C4-2B (cell line): ENCODE measurements at regions not wholly inside any gene's neighbourhood (a gene's known extent, or its start where the extent isn't known, plus 50 kb on each side); places are given as distances from the start of the nearest gene placed in this dataset.

ENCODE experiments used
- H3K27ac ChIP-seq: fragments of 450-650 bp; 2 replicates; pipeline ENCODE4 v1.5.1; 2017
- ZFX ChIP-seq: fragments of 450-650 bp; IDR thresholded peaks from 2 replicates; pipeline ENCODE4 v1.6.1; 2017
- TF ChIP-seq, protein P1 (sequence below): fragments of 450-650 bp; conservative IDR thresholded peaks from 2 replicates; pipeline ENCODE4 v1.5.1; 2017; ENCODE audit warnings: mild to moderate bottlenecking

DNA sequence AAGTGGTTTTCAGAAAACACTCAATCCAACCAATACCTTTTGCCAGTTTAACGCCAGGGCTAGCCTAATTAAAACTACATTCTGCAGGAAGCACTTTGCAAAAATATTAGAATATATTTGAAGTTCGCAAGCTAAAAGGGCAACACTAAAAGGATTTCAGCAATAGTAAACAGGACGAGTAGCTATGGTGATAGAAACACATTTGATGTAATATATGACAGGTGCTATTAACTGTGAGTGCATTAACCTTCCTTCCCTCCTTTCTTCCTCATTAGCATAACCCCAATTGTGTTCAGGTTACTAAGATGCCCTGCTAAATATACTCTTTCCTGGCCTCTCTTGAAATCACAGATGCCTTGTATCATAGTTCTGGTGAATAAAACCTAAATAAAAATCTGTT, 85.6 kb upstream of the TMCC3 start:
- TF ChIP-seq, protein P1, sequence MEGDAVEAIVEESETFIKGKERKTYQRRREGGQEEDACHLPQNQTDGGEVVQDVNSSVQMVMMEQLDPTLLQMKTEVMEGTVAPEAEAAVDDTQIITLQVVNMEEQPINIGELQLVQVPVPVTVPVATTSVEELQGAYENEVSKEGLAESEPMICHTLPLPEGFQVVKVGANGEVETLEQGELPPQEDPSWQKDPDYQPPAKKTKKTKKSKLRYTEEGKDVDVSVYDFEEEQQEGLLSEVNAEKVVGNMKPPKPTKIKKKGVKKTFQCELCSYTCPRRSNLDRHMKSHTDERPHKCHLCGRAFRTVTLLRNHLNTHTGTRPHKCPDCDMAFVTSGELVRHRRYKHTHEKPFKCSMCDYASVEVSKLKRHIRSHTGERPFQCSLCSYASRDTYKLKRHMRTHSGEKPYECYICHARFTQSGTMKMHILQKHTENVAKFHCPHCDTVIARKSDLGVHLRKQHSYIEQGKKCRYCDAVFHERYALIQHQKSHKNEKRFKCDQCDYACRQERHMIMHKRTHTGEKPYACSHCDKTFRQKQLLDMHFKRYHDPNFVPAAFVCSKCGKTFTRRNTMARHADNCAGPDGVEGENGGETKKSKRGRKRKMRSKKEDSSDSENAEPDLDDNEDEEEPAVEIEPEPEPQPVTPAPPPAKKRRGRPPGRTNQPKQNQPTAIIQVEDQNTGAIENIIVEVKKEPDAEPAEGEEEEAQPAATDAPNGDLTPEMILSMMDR: no peak
- TF ChIP-seq ZFX: no peak
- no peak overlapping the region for H3K27ac ChIP-seq

GRCh38 chr12:94733727-94734126, 83.4 kb upstream of the TMCC3 start:
- H3K27ac ChIP-seq: no peak overlapping the region
- TF ChIP-seq ZFX: no peak

- H3K27ac ChIP-seq: no peak overlapping the region
- TF ChIP-seq, protein P1: no peak
- no peak for TF ChIP-seq ZFX
These were observed 82.1 kb upstream of the TMCC3 start for GRCh38 chr12:94732367-94732990.

GRCh38 chr12:94731733-94732360, 81.5 kb upstream of the TMCC3 start:
- TF ChIP-seq, protein P1: no peak
- no peak for TF ChIP-seq ZFX
- no peak overlapping the region for H3K27ac ChIP-seq

DNA sequence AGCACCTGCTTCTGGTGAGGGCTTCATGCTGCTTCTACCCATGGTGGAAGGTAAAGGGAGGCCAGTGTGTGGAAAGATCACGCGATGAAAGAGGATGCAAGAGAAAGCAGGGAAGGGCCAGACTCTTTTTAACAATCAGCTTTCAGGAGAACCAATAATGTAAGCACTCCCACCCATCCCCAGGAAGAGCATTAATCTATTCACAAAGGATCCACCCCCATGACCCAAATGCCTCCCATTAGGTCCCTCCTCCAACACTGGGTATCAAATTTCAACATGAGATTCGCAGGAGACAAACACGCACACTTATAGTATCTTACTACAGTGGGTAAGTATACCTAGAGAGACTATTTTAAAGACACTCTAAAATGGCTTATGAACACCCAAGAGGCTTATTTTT, 80.5 kb upstream of the TMCC3 start:
- H3K27ac ChIP-seq: no peak overlapping the region
- TF ChIP-seq, protein P1: no peak
- no peak for TF ChIP-seq ZFX

DNA sequence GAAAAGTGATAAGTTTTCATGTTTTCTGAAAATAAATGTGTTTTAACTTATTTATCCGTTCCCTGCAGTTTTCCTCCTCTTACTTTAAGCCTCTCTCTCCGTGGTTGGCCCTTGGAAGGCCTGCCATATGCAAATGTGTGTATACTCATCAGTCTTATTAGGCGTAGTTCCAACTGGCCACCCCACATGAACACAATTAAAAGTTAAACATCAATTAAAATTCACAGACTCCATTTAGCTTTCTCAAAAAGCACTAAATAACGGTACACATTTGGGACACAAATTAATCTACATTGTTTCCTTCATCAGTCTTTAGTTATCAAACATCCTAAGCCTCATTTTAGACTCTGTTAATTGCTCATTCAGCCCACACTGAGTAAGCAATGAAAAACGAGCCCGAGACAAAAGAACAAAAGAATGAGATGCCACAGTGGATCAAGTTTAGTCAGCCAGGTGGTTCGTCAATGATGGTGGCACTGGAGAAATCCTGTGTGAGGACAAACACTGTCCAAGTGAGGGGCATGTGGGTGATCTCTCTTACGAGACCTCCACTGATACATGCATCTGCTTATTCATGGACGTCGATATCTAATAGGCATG, 76.0 kb upstream of the TMCC3 start:
- TF ChIP-seq ZFX: no peak
- TF ChIP-seq, protein P1: no peak
- no peak overlapping the region for H3K27ac ChIP-seq

- no peak overlapping the region for H3K27ac ChIP-seq
- TF ChIP-seq ZFX: no peak
- TF ChIP-seq, protein P1: peak; percentile 66
These were observed 75.2 kb upstream of the TMCC3 start for GRCh38 chr12:94725375-94726168.
